Suprapubic skin (tissue), 4 donors: ENCODE measurements at regions not wholly inside any gene's neighbourhood (a gene's known extent, or its start where the extent isn't known, plus 50 kb on each side); places are given as distances from the start of the nearest gene placed in this dataset.

Experiments
- CTCF ChIP-seq, 2 donors: fragments of 200-600 bp in 1 of 2; fragments of 450-650 bp in 1 of 2; sonication (generic) in 1 of 2; IDR thresholded peaks; one replicate each; pipeline ENCODE4 v1.5.1; 2016 to 2019; ENCODE audit warnings: antibody characterized with exemption in 2 of 2, mild to moderate bottlenecking in 1 of 2, moderate library complexity in 1 of 2
- EP300 ChIP-seq: sonication (generic); formaldehyde crosslinking; IDR thresholded peaks from one replicate; pipeline ENCODE4 v1.6.1; 2017; ENCODE audit warnings: antibody characterized with exemption
- POLR2A ChIP-seq, 2 donors: fragments of 450-650 bp; IDR thresholded peaks; one replicate each; pipeline ENCODE4 v1.6.1; 2017; ENCODE audit warnings: antibody characterized with exemption in 2 of 2, mild to moderate bottlenecking in 2 of 2, moderate library complexity in 2 of 2
- POLR2AphosphoS5 ChIP-seq, 3 donors: sonication (generic); formaldehyde crosslinking; IDR thresholded peaks; one replicate each; pipeline ENCODE4 v1.6.1; 2017; ENCODE audit warnings: antibody characterized with exemption in 3 of 3

GRCh38 chr1:66433611-66434010 is 100.3 kb upstream of the SGIP1 start:
- TF ChIP-seq CTCF (IDR thresholded peaks at IDR 0.05) (no peak), POLR2AphosphoS5 (IDR thresholded peaks at IDR 0.05) (no peak), POLR2A (IDR thresholded peaks at IDR 0.05) (no peak), EP300 (no peak)
